NCI-H2227 (cell line): ENCODE measurements at regions not wholly inside any gene's neighbourhood (a gene's known extent, or its start where the extent isn't known, plus 50 kb on each side); places are given as distances from the start of the nearest gene placed in this dataset.
"Not testable (repeated sequence)": the region's sequence is repeated elsewhere in the genome, so short reads cannot be mapped to it uniquely, and the experiment has no call there.

Source experiments
- DNase-seq: peaks from one replicate; lab custom pipeline; 2025; ENCODE audit not compliant: unreplicated experiment; lab: John Stamatoyannopoulos, UW

- not testable (repeated sequence) for DNase-seq
Measured at GRCh38 chr4:4030509-4030908, 196.2 kb downstream of the OTOP1 start.

GRCh38 chr4:4031446-4032135 lies 195.1 kb downstream of the OTOP1 start:
- DNase-seq, result not testable (repeated sequence)

GRCh38 chr4:4032364-4032763 lies 194.4 kb downstream of the OTOP1 start:
- not testable (repeated sequence) for DNase-seq

GRCh38 chr4:4032801-4033605 lies 193.7 kb downstream of the OTOP1 start:
- DNase-seq, result not testable (repeated sequence)

- not testable (repeated sequence) for DNase-seq
Measured at GRCh38 chr4:4037399-4038138, 189.2 kb downstream of the OTOP1 start.

GRCh38 chr4:4045823-4046222 lies 180.9 kb downstream of the OTOP1 start:
- DNase-seq, result not testable (repeated sequence)

GRCh38 chr4:4046686-4047085 lies 180.0 kb downstream of the OTOP1 start:
- not testable (repeated sequence) for DNase-seq

GRCh38 chr4:4047202-4047601 lies 179.5 kb downstream of the OTOP1 start:
- not testable (repeated sequence) for DNase-seq

- DNase-seq, result not testable (repeated sequence)
Measured at GRCh38 chr4:4048227-4048626, 178.5 kb downstream of the OTOP1 start.

- not testable (repeated sequence) for DNase-seq
Measured at GRCh38 chr4:4050781-4051180, 175.9 kb downstream of the OTOP1 start.

GRCh38 chr4:4052933-4053332 lies 173.8 kb downstream of the OTOP1 start:
- not testable (repeated sequence) for DNase-seq

GRCh38 chr4:4057226-4057625 lies 169.5 kb downstream of the OTOP1 start:
- not testable (repeated sequence) for DNase-seq

- not testable (repeated sequence) for DNase-seq
Measured at GRCh38 chr4:4084171-4084570, 142.6 kb downstream of the OTOP1 start.

GRCh38 chr4:4089716-4090419 lies 136.9 kb downstream of the OTOP1 start:
- not testable (repeated sequence) for DNase-seq

- not testable (repeated sequence) for DNase-seq
Measured at GRCh38 chr4:4090720-4091119, 136.0 kb downstream of the OTOP1 start.

GRCh38 chr4:4092159-4092558 lies 134.6 kb downstream of the OTOP1 start:
- DNase-seq, result not testable (repeated sequence)

GRCh38 chr4:4099610-4100009 lies 127.1 kb downstream of the OTOP1 start:
- DNase-seq, result not testable (repeated sequence)

GRCh38 chr4:4106923-4107322 lies 119.8 kb downstream of the OTOP1 start:
- not testable (repeated sequence) for DNase-seq

- peak; percentile 66 for DNase-seq
Measured at GRCh38 chr4:4107411-4108107, 119.2 kb downstream of the OTOP1 start.

GRCh38 chr4:4115381-4115780 lies 111.3 kb downstream of the OTOP1 start:
- DNase-seq, result not testable (repeated sequence)
